HG02884 (cell line): ENCODE measurements at regions not wholly inside any gene's neighbourhood (a gene's known extent, or its start where the extent isn't known, plus 50 kb on each side); places are given as distances from the start of the nearest gene placed in this dataset.
"Not testable (repeated sequence)": the region's sequence is repeated elsewhere in the genome, so short reads cannot be mapped to it uniquely, and the experiment has no call there.

Source experiments
- ATAC-seq: cut with Tn5 transposase; IDR thresholded peaks from one replicate; pipeline ENCODE4 v1.9.1; 2021; ENCODE audit warnings: mild to moderate bottlenecking, moderate library complexity; ENCODE audit not compliant: unreplicated experiment

GRCh38 chr3:176097027-176097426 is 1100.3 kb downstream of the TBL1XR1 start:
- ATAC-seq: no peak

- not testable (repeated sequence) for ATAC-seq
Observed at GRCh38 chr3:176093892-176094291, 1103.4 kb downstream of the TBL1XR1 start.

GRCh38 chr3:176090727-176091126 is 1106.6 kb downstream of the TBL1XR1 start:
- no peak for ATAC-seq

GRCh38 chr3:176088962-176089383 is 1108.3 kb downstream of the TBL1XR1 start:
- ATAC-seq: no peak

GRCh38 chr3:176087066-176087697 is 1110.1 kb downstream of the TBL1XR1 start:
- no peak for ATAC-seq

- ATAC-seq: no peak
Observed at GRCh38 chr3:176079785-176080184, 1117.5 kb downstream of the TBL1XR1 start.

GRCh38 chr3:176078906-176079305 is 1118.4 kb downstream of the TBL1XR1 start:
- ATAC-seq: no peak

- no peak for ATAC-seq
Observed at GRCh38 chr3:176075491-176075890, 1121.8 kb downstream of the TBL1XR1 start.

- ATAC-seq: no peak
Observed at GRCh38 chr3:176075046-176075445, 1122.2 kb downstream of the TBL1XR1 start.

- no peak for ATAC-seq
Observed at GRCh38 chr3:176074096-176074495, 1123.2 kb downstream of the TBL1XR1 start.

GRCh38 chr3:176071943-176072342 is 1125.3 kb downstream of the TBL1XR1 start:
- no peak for ATAC-seq

GRCh38 chr3:176068750-176069149 is 1128.5 kb downstream of the TBL1XR1 start:
- no peak for ATAC-seq

- no peak for ATAC-seq
Observed at GRCh38 chr3:176058856-176059255, 1138.4 kb downstream of the TBL1XR1 start.

- ATAC-seq: no peak
Observed at GRCh38 chr3:176055836-176056235, 1141.4 kb downstream of the TBL1XR1 start.

- ATAC-seq: no peak
Observed at GRCh38 chr3:176051766-176052165, 1145.5 kb downstream of the TBL1XR1 start.

- ATAC-seq: no peak
Observed at GRCh38 chr3:176046703-176047102, 1150.6 kb downstream of the TBL1XR1 start.

GRCh38 chr3:176041812-176042211 is 1155.5 kb downstream of the TBL1XR1 start:
- no peak for ATAC-seq

- ATAC-seq: no peak
Observed at GRCh38 chr3:176041185-176041584, 1156.1 kb downstream of the TBL1XR1 start.

- ATAC-seq: no peak
Observed at GRCh38 chr3:176037636-176038035, 1159.6 kb downstream of the TBL1XR1 start.

GRCh38 chr3:176032043-176032442 is 1165.2 kb downstream of the TBL1XR1 start:
- no peak for ATAC-seq

GRCh38 chr3:176016203-176016602 is 1157.1 kb downstream of the NAALADL2 start:
- not testable (repeated sequence) for ATAC-seq

- ATAC-seq: not testable (repeated sequence)
Observed at GRCh38 chr3:176015228-176015627, 1156.1 kb downstream of the NAALADL2 start.

- no peak for ATAC-seq
Observed at GRCh38 chr3:176009256-176009655, 1150.1 kb downstream of the NAALADL2 start.
